GM18520 (cell line): ENCODE measurements at regions not wholly inside any gene's neighbourhood (a gene's known extent, or its start where the extent isn't known, plus 50 kb on each side); places are given as distances from the start of the nearest gene placed in this dataset.
"Not testable (repeated sequence)": the region's sequence is repeated elsewhere in the genome, so short reads cannot be mapped to it uniquely, and the experiment has no call there.

Experiments
- ATAC-seq: cut with Tn5 transposase; IDR thresholded peaks from one replicate; pipeline ENCODE4 v1.9.1; 2021; ENCODE audit not compliant: unreplicated experiment

GRCh38 chr10:77740396-77740795, 102.8 kb upstream of the KCNMA1 start:
- ATAC-seq: not testable (repeated sequence)

DNA sequence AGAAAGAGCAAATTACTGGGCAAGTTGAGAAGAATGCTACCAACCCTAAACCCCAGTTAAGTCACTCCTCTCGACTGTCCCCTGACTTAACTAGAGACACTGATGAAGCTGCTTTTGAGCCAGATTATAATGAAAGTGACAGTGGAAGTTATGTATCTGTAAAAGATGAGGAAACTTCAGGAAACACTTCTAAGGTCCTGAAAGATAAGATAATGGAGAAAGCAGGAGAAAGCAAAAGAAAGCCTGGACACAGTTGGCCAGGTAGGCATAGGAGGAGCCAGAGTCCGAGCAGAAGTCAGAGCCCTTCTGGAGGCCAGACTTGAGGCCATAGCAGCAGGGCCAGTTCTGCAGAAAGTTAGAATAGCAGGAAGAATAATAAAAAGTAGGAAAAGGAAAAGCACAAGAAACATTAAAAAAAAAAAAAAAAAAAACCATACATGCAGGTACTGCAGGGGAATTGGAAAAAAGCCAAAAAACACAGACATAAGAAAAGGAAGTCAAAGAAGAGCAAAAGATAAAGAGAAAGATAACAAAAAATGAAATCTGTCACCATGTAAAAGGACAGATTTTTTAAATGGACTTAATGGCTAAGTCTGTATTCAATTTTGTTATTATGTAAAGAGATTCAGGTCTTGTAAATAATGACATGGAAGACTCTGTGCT, 101.0 kb upstream of the KCNMA1 start:
- no peak for ATAC-seq

GRCh38 chr10:77737608-77738007, 100.0 kb upstream of the KCNMA1 start:
- ATAC-seq: no peak

DNA sequence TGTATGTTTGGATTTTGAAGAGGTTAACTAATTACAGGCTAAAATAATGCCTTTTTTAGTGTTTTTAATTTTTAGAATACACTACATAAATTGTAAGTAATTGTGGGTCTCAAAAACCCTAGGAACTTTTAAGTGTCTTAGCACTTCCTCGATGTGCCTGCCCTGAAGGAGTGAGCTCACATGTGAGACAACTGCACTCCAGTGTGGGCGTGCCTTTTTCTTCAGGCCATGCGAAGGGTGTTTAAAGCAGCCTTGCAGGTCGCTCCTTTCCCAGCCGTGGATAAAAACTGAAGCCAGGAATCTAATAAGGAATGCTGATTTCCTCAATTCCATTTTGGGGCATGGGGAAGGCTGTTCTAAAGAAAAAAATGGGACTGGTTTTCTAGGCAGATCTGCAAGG, 97.5 kb upstream of the KCNMA1 start:
- not testable (repeated sequence) for ATAC-seq

DNA sequence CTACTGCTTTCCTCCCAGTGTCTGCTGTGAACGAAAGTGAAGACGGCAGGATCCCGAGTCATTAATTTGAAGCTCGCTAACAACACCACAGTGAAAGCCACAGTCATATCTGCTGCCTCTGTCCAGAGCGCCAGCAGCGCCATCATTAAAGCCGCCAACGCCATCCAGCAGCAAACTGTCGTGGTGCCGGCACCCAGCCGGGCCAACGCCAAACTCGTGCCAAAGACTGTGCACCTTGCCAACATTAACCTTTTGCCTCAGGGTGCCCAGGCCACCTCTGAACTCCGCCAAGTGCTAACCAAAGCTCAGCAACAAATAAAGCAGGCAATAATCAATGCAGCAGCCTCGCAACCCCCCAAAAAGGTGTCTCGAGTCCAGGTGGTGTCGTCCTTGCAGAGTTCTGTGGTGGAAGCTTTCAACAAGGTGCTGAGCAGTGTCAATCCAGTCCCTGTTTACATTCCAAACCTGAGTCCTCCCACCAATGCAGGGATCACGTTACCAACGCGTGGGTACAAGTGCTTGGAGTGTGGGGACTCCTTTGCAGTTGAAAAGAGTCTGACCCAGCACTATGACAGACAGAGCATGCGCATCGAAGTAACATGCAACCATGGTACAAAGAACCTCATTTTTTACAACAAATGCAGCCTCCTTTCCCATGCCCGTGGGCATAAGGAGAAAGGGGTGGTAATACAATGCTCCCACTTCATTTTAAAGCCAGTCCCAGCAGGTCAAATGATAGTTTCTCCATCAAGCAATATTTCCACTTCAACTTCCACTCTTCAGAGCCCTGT, 94.8 kb upstream of the KCNMA1 start:
- no peak for ATAC-seq

DNA sequence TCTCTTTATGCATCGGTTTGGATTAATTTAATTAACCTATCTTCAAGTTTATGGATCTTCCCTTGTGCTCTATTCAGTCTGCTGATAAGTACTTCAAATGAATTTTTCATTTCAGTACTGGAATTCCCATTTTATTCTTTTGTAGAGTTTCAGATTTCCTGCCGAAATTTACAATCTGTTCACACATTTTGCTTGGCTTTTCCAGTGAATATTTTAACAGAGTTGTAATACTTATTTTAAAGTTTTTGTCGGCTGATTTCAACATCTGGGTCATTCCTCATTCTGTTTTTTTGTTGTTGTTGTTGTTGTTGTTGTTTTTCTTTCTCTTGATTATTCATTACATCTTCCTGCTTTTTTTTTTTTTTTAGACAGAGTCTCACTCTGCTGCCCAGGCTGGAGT, 89.9 kb upstream of the KCNMA1 start:
- ATAC-seq: no peak

GRCh38 chr10:77726732-77727131, 89.1 kb upstream of the KCNMA1 start:
- ATAC-seq: no peak

GRCh38 chr10:77726301-77726700, 88.7 kb upstream of the KCNMA1 start:
- no peak for ATAC-seq

- ATAC-seq: no peak
Measured at GRCh38 chr10:77724820-77725219, 87.2 kb upstream of the KCNMA1 start.

DNA sequence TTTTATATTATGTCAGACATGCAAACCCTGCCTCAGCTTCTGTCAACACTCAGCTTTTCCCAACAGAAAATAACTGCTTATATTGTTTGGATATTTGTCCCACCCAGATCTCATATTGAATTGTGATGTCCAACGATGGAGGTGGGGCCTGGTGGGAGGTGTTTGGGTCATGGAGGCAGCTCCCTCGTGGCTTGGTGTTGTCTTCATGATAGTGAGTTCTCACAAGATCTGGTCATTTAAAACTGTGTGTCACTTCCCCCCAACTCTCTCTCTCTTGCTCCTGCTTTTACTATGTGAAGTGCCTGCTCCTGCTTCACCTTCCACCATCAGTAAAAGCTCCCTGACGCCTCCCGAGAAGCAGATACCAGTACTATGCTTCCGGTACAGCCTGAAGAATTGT, 85.8 kb upstream of the KCNMA1 start:
- ATAC-seq: no peak

DNA sequence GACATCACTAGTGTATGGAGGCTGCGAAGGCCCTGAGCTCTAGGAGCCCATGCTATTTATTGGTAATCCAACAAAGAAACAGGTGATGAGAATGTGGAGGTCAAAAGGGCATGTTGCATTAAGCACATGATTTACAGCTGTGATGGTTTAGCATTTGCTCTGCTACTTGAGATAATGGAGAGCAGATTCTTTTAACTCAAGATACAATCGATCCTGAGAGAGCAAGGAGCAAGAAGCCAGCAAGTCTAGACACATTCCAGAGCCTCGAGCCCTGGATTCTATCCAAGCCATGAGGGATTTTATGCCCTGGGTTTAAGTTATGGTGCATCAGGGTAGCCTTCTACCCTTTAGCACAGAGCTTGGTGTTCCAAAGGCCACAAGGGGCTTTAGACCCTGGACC, 85.3 kb upstream of the KCNMA1 start:
- ATAC-seq: not testable (repeated sequence)

GRCh38 chr10:77721815-77722214, 84.2 kb upstream of the KCNMA1 start:
- no peak for ATAC-seq

DNA sequence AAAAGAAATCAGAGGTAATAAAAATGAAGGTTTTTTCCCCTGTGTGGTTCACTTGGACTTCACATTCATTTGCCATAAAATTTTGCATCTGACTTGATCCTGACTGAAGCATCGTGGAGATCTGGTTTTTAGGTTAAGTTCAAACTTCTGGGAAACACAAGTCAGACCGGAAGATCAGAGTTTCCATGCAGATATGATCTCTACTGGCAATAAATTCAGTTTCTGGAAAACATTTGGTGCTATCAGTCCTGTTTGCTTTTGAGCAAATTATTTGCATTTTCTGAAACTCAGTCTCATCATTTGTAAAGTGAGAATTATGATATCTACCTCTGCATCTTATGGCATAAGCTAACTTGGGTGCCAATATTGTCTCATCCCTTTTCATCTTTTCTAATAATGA, 81.3 kb upstream of the KCNMA1 start:
- no peak for ATAC-seq

- not testable (repeated sequence) for ATAC-seq
Measured at GRCh38 chr10:77718312-77718711, 80.7 kb upstream of the KCNMA1 start.

DNA sequence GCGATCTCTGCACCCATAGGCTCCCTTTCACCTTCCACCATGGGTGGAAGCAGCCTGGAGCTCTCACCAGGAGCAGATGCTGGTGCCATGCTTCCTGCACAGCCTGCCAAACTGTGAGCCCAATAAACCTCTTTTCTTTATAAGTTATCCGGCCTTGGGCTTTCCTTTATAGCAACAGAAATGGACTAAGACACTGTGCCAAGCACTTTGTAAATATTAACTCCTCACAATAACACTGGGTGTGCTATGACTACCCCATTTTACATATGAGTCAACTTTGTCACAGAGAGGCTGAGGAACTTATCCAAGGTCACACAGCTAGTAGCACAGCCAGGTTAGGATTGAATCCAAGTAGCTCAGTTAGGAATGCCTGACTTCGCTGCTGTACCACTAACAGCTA, 79.7 kb upstream of the KCNMA1 start:
- ATAC-seq: no peak

DNA sequence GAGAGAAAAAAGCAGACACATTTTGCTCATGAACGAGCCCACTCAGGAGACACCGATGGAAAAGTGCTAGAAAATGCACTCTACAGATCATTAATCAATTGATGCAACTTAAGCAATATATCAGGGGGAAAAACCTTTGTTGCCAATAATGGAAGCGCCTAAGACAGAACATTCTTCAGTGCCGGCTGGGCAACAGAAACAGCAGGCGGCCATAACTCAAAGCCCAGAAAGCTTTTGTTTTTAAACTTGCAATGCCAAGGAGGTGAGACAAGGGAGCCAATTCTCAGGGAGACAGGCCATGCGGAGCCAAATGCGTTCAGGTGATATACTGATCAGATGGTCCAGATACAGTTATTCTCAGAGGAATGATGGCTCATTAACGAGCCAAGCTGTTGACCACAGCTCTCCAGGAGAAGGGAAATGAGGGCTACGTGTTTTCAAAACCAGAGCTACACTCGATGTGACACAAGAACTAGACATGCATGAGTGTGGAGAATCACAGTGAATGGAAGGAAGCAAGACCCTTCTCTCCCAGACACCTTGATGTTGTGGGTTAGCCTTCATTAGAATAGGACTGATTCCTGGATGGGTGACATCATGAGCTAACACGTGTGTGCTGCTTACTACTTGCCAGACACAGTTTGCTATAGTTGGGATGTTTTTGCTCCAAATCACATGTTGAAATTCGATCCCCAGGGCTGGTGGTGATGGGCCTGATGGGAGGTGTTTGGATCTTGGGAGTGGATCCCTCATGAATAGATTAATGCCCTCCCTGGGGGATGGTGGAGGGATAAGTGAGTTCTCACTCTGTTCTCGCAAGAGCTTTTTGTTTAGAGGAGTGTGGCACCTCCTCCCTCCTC, 79.1 kb upstream of the KCNMA1 start:
- ATAC-seq: no peak

DNA sequence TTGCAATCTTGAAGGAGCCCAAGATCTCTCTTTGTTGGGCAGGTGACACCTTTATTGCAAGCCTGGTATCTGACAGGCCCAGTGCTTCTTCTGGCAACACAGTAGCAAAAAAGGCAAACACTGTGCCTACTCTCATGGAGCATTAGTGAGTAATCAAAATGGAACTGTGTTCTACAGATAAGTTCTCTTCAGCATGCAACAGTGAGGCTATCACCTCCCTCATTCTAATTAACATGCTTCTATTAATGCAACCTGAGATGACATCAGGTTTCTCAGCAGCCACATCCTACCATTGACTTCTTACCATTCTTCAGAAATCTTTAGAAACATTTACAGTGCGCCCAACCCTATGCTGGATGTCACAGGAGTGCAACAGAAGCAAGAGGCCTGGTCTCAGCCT, 77.9 kb upstream of the KCNMA1 start:
- no peak for ATAC-seq

DNA sequence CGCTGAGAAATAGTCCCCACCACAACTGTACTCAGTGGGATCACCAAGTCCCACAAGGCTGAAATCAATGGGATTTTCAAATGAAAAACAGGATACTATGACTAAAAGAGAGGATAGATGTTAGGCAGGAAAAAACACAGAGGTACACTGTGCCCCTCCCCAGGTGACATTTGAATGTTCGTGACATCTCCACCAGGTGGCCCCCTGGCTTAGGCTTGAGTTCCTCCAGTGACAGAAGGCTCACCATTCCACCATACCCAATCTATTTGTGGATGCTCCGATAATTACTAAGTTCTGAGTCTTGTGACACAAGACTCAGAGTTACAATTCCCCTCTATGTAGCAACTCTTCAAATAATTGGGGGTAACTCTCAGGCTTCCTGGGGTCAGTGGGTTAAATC, 77.5 kb upstream of the KCNMA1 start:
- ATAC-seq: no peak

GRCh38 chr10:77713521-77714280, 76.1 kb upstream of the KCNMA1 start:
- no peak for ATAC-seq

- no peak for ATAC-seq
Measured at GRCh38 chr10:77712207-77712606, 74.6 kb upstream of the KCNMA1 start.

DNA sequence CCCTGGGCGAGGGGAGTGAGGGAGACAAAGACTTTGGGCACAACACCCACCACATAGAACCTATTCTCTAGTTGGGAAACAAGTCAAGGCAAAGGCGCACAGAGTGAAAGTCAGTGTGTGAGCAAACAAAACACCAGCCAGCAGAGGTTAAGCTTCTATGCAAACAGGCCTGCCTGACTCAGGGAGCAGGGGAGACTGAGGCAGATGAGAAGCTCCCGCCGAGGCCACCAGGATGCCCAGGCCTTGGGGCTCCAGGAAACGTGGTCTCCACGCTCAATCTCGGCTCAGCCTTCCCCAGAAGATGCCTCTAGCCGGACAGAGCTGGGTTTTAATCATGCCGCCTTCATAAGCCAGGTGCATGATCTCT, 74.1 kb upstream of the KCNMA1 start:
- no peak for ATAC-seq
